ENCODE measurements at regions not wholly inside any gene's neighbourhood (a gene's known extent, or its start where the extent isn't known, plus 50 kb on each side); places are given as distances from the start of the nearest gene placed in this dataset.

- ChIA-PET CTCF (no interaction called here), POLR2A (no interaction called here)
- no peak for DNase-seq (ENCODE audit: low read depth)
These were observed 318.9 kb upstream of the CHRM3 start for GRCh38 chr1:239067480-239067879.

GRCh38 chr1:239067058-239067457 lies 319.3 kb upstream of the CHRM3 start:
- Histone ChIP-seq H3K36me3 (ENCODE audit: control insufficient read depth, insufficient read depth, low read length) (no peaks in the 10 kb centered on the region), H3K4me3 (ENCODE audit: low read depth, low read length) (no peak overlapping the region), H3K27me3 (ENCODE audit: control insufficient read depth, insufficient read depth, low read length) (no peaks in the 10 kb centered on the region)
- TF ChIP-seq, protein P1, sequence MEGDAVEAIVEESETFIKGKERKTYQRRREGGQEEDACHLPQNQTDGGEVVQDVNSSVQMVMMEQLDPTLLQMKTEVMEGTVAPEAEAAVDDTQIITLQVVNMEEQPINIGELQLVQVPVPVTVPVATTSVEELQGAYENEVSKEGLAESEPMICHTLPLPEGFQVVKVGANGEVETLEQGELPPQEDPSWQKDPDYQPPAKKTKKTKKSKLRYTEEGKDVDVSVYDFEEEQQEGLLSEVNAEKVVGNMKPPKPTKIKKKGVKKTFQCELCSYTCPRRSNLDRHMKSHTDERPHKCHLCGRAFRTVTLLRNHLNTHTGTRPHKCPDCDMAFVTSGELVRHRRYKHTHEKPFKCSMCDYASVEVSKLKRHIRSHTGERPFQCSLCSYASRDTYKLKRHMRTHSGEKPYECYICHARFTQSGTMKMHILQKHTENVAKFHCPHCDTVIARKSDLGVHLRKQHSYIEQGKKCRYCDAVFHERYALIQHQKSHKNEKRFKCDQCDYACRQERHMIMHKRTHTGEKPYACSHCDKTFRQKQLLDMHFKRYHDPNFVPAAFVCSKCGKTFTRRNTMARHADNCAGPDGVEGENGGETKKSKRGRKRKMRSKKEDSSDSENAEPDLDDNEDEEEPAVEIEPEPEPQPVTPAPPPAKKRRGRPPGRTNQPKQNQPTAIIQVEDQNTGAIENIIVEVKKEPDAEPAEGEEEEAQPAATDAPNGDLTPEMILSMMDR (IDR thresholded peaks at IDR 0.05; ENCODE audit: insufficient read depth, low read depth, low read length), result no peak
- POLR2A ChIA-PET, result no interaction called here
- CTCF ChIA-PET, result no interaction called here
- DNase-seq (ENCODE audit: low read depth), result no peak

More at GRCh38 chr1:239067480-239067879, 318.9 kb upstream of the CHRM3 start:
- no peak overlapping the region for H3K4me3 ChIP-seq (ENCODE audit: low read depth, low read length)
- TF ChIP-seq, protein P1 (IDR thresholded peaks at IDR 0.05; ENCODE audit: insufficient read depth, low read depth, low read length), result no peak
- H3K27me3 ChIP-seq (ENCODE audit: control insufficient read depth, insufficient read depth, low read length), result no peaks in the 10 kb centered on the region
- no peaks in the 10 kb centered on the region for H3K36me3 ChIP-seq (ENCODE audit: control insufficient read depth, insufficient read depth, low read length)

GRCh38 chr1:239061770-239062169 lies 324.6 kb upstream of the CHRM3 start:
- DNase-seq (ENCODE audit: low read depth), result no peak
- ChIA-PET POLR2A (no interaction called here), CTCF (no interaction called here)

GRCh38 chr1:239058190-239058589 lies 328.2 kb upstream of the CHRM3 start:
- H3K4me3 ChIP-seq (ENCODE audit: low read depth, low read length), result no peak overlapping the region
- ChIA-PET POLR2A (no interaction called here), CTCF (interaction anchor here (0.6 kb wide), 1 partner anchor 469 kb away, joined by 3 read pairs; no protein-coding TSS in a partner anchor)
- H3K36me3 ChIP-seq (ENCODE audit: control insufficient read depth, insufficient read depth, low read length), result no peaks in the 10 kb centered on the region
- DNase-seq (ENCODE audit: low read depth), result no peak
- TF ChIP-seq, protein P1 (IDR thresholded peaks at IDR 0.05; ENCODE audit: insufficient read depth, low read depth, low read length), result no peak
- H3K27me3 ChIP-seq (ENCODE audit: control insufficient read depth, insufficient read depth, low read length), result no peaks in the 10 kb centered on the region

More at GRCh38 chr1:239061770-239062169, 324.6 kb upstream of the CHRM3 start:
- no peaks in the 10 kb centered on the region for H3K27me3 ChIP-seq (ENCODE audit: control insufficient read depth, insufficient read depth, low read length)
- H3K36me3 ChIP-seq (ENCODE audit: control insufficient read depth, insufficient read depth, low read length), result no peaks in the 10 kb centered on the region
- no peak overlapping the region for H3K4me3 ChIP-seq (ENCODE audit: low read depth, low read length)
- TF ChIP-seq, protein P1 (IDR thresholded peaks at IDR 0.05; ENCODE audit: insufficient read depth, low read depth, low read length), result no peak

DNA sequence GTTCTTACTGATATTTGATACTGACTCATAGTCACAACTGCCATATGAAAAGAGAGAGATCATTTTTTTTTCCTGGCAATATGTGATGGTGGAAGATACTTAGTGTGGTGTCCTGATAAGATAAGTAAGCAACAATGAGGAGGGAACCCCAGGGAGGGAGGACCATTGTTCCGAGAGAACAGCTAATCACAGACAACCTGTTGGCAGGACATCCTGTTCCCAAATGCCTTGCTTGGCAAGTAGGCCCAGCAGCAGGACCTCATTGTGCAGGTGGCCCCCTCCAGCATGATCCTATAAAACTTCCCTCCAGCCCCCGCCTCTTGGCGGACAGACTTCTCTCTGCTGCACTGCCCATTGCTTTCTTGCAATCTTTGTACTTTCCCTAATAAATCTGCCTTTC lies 329.4 kb upstream of the CHRM3 start:
- CTCF ChIA-PET, result no interaction called here
- Histone ChIP-seq H3K36me3 (ENCODE audit: control insufficient read depth, insufficient read depth, low read length) (no peaks in the 10 kb centered on the region), H3K27me3 (ENCODE audit: control insufficient read depth, insufficient read depth, low read length) (no peaks in the 10 kb centered on the region), H3K4me3 (ENCODE audit: low read depth, low read length) (no peak overlapping the region)
- TF ChIP-seq, protein P1 (IDR thresholded peaks at IDR 0.05; ENCODE audit: insufficient read depth, low read depth, low read length), result no peak
- POLR2A ChIA-PET, result no interaction called here
- DNase-seq (ENCODE audit: low read depth), result no peak

All from BJ (cell line).